ENCODE measurements at regions not wholly inside any gene's neighbourhood (a gene's known extent, or its start where the extent isn't known, plus 50 kb on each side); places are given as distances from the start of the nearest gene placed in this dataset.

GRCh38 chr1:57627612-57628011, 203.8 kb upstream of the DAB1 start:
- TF ChIP-seq RXRA (IDR thresholded peaks at IDR 0.05; ENCODE audit: borderline replicate concordance, low read depth) (no peak), RAD21 (IDR thresholded peaks at IDR 0.05; ENCODE audit: low read length) (no peak), CTCF (IDR thresholded peaks at IDR 0.05) (no peak), SIN3A (IDR thresholded peaks at IDR 0.05; ENCODE audit: borderline replicate concordance, low read depth, low read length) (no peak), REST (IDR thresholded peaks at IDR 0.05; ENCODE audit: low read depth, low read length) (no peak), NRF1 (IDR thresholded peaks at IDR 0.05; ENCODE audit: low read depth, low read length) (no peak), GABPA (IDR thresholded peaks at IDR 0.05; ENCODE audit: low read depth) (no peak), POLR2AphosphoS5 (IDR thresholded peaks at IDR 0.05; ENCODE audit: low read depth, low read length) (no peak), EZH2phosphoT487 (IDR thresholded peaks at IDR 0.05; ENCODE audit: borderline replicate concordance, low read depth) (no peak), EP300 (IDR thresholded peaks at IDR 0.05; ENCODE audit: borderline replicate concordance in 1 of 2, low read depth in 1 of 2, low read length in 1 of 2) (no peak)

Measured in SK-N-SH (cell line).